Activated naive CD4-positive, alpha-beta T cell treated with anti-CD3 and anti-CD28 coated beads, Interleukin-2, amount 10 ng/mL, durations not matched to agents 7 days and 5 days (primary cell): ENCODE measurements at regions not wholly inside any gene's neighbourhood (a gene's known extent, or its start where the extent isn't known, plus 50 kb on each side); places are given as distances from the start of the nearest gene placed in this dataset.

Source experiments
- CTCF ChIA-PET: fragments of 350-600 bp; sonication (Branson Sonifier 250); formaldehyde crosslinking; loops from one replicate; lab custom pipeline; 2021; ENCODE audit warnings: antibody characterized with exemption; lab: Charles Lee
- DNase-seq: peaks from one replicate; pipeline ENCODE4 v3.0.0-alpha.2; 2020
- H3K27ac Mint-ChIP-seq: one replicate; pipeline ENCODE4 v1.8.0; 2021; ENCODE audit warnings: mild to moderate bottlenecking, moderate library complexity, mixed read lengths
- H3K27me3 Mint-ChIP-seq: one replicate; pipeline ENCODE4 v1.8.0; 2021; ENCODE audit warnings: mild to moderate bottlenecking, mixed read lengths
- H3K36me3 Mint-ChIP-seq: one replicate; pipeline ENCODE4 v1.8.0; 2021; ENCODE audit warnings: mixed read lengths
- H3K4me1 Mint-ChIP-seq: one replicate; pipeline ENCODE4 v1.8.0; 2021; ENCODE audit warnings: mixed read lengths
- H3K4me3 Mint-ChIP-seq: one replicate; pipeline ENCODE4 v1.8.0; 2021; ENCODE audit warnings: mild to moderate bottlenecking, moderate library complexity, mixed read lengths
- H3K9me3 Mint-ChIP-seq: one replicate; pipeline ENCODE4 v1.8.0; 2021; ENCODE audit warnings: mixed read lengths

DNA sequence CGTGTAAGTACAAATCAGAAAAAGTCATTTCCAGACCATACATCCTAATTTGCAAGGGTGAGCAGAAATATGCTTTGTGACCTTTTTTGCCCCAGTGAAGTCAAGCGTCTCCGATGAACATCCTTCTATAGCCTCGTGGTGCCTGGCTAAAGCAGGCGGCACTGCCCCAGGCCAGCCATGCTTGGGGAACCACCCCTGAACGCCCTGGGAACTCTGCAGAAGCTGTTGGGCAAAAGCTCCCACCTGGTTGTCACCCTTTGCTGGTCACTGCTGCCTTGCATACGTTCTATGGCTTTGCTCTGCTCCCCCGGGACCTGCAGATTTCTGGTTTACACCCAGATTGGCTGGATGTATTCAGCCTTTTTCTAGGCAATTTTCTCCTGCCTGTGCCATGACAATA, 256.4 kb downstream of the SS18 start:
- CTCF ChIA-PET = no interaction called here
- Mint-ChIP-seq H3K9me3 (no peaks in the 10 kb centered on the region), H3K4me3 (no peak overlapping the region), H3K4me1 (no peaks in the 10 kb centered on the region), H3K36me3 (no peaks in the 10 kb centered on the region), H3K27me3 (peaks cover 1% of the 10 kb centered on the region), H3K27ac (no peak overlapping the region)
- DNase-seq = no peak

DNA sequence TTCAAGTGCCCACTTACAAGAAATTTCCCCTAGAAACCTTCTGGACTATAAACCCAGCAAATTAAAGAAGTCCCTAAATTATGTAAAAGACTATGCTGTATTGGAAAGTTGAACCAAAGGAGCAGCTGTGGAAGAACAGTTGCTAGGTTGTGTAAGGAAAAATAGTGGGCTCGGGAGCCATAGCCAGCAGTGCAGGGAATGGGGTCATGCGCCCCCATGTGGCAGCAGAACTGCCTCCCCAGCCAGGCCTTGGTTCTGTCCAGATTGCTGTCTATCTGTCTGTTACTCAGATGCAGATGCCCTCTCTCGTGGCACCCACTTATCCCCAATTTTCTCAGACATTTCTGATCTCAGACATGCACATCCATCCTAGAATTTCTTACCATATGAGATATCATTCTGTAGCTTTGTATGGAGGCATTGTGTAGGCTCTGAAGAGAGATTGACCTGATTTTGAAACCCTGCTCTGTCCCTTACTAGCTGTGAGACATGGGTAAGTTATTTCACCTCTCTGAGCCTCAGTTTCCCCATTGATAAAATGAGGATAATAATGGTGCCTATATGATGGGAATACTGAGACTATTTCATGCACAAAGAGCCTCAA, 258.3 kb downstream of the SS18 start:
- CTCF ChIA-PET = interaction anchor here (0.7 to 1.2 kb wide), 2 partner anchors 8 to 18 kb away, joined by 3 read pairs; no protein-coding TSS in a partner anchor
- Mint-ChIP-seq H3K4me3 (no peak overlapping the region), H3K4me1 (no peaks in the 10 kb centered on the region), H3K27me3 (no peaks in the 10 kb centered on the region), H3K27ac (no peak overlapping the region), H3K9me3 (no peaks in the 10 kb centered on the region), H3K36me3 (no peaks in the 10 kb centered on the region)
- DNase-seq = peak; percentile 24

DNA sequence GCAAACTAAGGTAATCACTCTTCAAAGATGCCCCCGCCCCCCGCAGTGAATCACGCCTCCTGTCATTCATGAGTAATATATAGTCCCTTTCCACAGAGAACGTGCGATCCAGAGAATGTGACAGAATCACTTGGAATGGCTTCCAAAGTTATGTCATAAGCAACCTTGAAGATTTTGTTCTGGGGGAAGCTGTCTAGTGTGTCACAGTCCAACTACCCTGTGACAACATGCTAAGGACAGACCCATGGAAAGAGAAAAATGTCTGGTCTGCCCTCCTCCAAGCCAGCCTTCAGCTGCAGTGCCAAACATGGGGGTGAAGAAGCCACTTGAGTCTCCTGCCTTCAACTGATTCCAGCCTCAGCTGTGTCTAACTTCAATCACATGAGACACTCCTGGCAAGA, 259.1 kb downstream of the SS18 start:
- Mint-ChIP-seq H3K9me3 (no peaks in the 10 kb centered on the region), H3K4me1 (no peaks in the 10 kb centered on the region), H3K27me3 (no peaks in the 10 kb centered on the region), H3K27ac (no peak overlapping the region), H3K4me3 (no peak overlapping the region), H3K36me3 (no peaks in the 10 kb centered on the region)
- DNase-seq = no peak
- CTCF ChIA-PET = interaction anchor here (1.2 kb wide), 1 partner anchor 9 kb away, joined by 3 read pairs; no protein-coding TSS in a partner anchor

DNA sequence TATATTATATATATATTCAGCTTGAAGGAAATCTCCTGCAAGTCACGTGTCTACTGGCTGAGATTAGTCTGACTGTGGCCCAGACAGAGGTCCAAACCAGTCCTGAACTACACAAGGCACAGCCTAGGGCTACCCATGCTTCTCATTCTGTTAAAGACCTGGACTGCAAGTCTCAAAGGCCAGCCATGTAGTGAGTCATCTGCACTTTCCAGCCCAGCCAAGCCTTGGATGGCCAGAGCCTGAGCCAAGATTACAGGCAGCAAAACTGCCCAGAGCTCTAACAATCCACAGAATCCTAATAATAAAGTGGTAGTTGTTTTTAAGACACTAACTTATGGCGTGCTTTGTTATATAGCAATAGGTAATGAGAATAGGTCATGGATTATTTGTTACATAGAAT, 259.6 kb downstream of the SS18 start:
- no peaks in the 10 kb centered on the region for H3K9me3 Mint-ChIP-seq
- DNase-seq = no peak
- CTCF ChIA-PET = interaction anchor here (1.2 kb wide), 1 partner anchor 9 kb away, joined by 3 read pairs; no protein-coding TSS in a partner anchor
- H3K27me3 Mint-ChIP-seq = no peaks in the 10 kb centered on the region
- no peaks in the 10 kb centered on the region for H3K36me3 Mint-ChIP-seq
- no peaks in the 10 kb centered on the region for H3K4me1 Mint-ChIP-seq
- H3K27ac Mint-ChIP-seq = no peak overlapping the region
- H3K4me3 Mint-ChIP-seq = no peak overlapping the region

DNA sequence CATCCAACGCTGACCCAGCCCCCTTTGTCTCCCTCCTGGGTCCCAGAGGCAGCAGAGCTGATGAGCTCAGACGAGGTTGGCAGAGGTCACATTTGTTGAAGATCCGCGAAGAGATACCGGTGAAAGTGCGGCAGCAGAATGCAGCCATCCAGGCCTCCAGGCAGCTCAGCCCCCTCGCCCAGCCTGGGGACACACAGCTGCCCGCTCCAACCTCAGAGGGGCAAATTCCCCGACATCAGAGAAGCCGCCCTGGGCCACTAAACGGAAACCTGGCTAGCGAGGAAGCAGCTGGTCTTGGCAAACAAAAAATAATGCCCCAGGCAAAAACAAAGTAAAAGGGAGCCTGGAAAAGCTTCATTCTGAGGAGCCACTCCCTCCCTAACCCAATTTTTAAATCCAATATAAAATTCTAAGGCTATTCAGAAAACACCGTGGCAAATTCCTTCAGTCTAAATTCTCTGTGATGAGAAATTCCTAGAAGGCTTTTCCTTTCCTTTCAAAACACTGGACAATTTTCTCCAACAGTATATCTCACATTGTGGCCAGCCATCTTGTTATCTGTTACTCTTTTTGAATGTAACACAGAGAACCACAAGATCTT, 262.4 kb downstream of the SS18 start:
- Mint-ChIP-seq H3K27ac (no peak overlapping the region), H3K36me3 (no peaks in the 10 kb centered on the region), H3K4me3 (no peak overlapping the region), H3K9me3 (no peaks in the 10 kb centered on the region), H3K27me3 (no peaks in the 10 kb centered on the region), H3K4me1 (no peaks in the 10 kb centered on the region)
- no peak for DNase-seq
- CTCF ChIA-PET = no interaction called here

DNA sequence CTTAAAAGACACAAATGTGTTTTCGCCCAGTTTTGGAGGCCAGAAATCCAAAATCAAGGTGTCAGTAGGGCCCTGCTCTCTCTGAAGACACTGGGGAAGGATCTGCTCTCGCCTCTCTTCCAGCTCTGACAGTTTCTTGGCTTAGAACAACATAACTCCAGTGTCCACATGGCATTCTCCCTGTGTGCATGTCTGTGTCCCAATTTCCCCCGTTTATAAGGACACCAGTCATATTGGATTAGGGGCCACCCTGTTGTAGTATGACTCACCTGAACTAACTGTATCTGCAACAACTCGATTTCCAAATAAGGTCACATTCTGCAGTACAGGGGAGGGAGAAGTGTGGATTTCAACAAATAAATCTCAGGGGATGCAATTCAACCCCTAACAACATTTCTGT, 263.2 kb downstream of the SS18 start:
- CTCF ChIA-PET = no interaction called here
- no peaks in the 10 kb centered on the region for H3K36me3 Mint-ChIP-seq
- H3K9me3 Mint-ChIP-seq = no peaks in the 10 kb centered on the region
- H3K27me3 Mint-ChIP-seq = no peaks in the 10 kb centered on the region
- no peak for DNase-seq
- no peak overlapping the region for H3K27ac Mint-ChIP-seq
- no peaks in the 10 kb centered on the region for H3K4me1 Mint-ChIP-seq
- no peak overlapping the region for H3K4me3 Mint-ChIP-seq

DNA sequence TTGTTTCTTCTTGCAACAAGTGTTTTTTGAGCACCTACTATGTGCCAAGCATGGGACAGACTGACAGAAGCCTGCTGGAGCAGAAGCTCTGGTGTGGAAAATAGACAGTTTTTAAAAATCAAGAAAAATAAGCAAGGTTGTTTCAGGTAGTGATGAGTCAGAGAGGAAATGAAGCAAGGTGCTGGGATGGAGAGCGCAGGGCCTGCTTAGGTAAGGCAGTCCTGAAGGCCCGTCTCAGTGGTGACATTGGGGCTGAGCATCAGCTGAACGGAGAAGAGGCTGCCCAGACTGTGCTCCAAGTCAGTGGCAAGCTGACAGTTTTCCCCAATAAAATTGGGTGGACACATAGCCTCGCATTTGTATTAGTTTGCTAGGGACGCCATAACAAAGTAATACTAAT, 263.6 kb downstream of the SS18 start:
- Mint-ChIP-seq H3K36me3 (no peaks in the 10 kb centered on the region), H3K9me3 (no peaks in the 10 kb centered on the region), H3K27ac (no peak overlapping the region), H3K27me3 (no peaks in the 10 kb centered on the region), H3K4me3 (no peak overlapping the region), H3K4me1 (no peaks in the 10 kb centered on the region)
- CTCF ChIA-PET = no interaction called here
- DNase-seq = no peak

DNA sequence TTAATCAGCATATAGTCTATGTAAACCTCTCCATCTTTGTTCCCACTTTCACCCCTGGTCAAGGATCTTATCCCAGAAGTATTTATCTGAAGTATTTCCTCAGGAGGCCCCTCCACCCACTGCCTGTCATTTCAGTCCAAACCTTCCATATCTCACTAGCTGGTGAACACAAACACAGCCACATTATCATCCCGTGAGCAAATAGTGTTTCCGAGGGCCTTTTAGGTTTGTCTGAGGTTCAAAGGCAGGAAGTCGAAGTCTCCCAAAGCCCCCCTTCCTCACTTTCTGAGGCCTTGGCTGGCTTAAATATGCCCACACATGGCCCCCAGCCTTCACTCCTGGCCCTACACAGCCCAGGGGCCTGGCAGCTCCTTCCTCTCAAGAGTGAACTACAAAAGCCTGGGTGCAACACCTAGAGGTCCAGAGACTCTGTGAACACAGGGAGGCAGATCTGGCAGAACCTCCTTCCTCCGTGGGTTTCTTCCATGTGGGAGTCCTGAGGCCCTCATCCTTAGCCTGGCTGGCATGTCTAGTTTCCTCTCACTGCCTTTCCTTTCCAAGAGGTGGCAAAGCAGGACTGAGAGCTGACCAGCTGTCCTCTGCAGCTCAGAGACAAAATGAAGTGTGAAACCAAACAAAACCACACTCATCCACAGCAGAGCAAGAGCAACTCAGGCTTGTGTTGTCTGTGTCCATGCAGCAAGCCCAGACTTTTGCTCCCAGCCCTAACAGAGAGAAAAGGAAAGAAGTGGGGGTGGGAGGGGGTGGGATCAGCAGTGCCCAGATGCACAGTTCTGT, 264.2 kb downstream of the SS18 start:
- Mint-ChIP-seq H3K9me3 (no peaks in the 10 kb centered on the region), H3K27ac (no peak overlapping the region), H3K4me1 (no peaks in the 10 kb centered on the region), H3K27me3 (peaks cover 2% of the 10 kb centered on the region), H3K4me3 (no peak overlapping the region), H3K36me3 (no peaks in the 10 kb centered on the region)
- CTCF ChIA-PET = no interaction called here
- DNase-seq = no peak

DNA sequence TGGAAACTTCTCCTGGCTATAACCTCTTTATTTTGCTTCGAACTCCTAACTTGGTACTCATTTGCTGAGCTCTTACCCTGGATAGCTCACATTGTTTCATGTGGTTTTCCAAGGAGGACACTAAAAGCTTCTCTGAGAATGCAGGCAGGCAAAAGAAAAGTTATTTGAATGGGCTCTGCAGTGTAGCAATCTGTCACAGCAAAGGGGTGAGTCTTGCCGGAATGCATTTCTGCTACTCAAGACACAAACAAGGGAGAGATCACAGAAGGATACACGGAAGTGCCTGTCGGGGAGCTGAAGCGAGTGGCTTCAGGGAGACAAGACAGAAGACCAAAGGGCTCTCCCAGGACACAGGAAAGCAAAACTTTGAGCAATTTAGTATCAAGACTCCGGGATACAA, 265.4 kb downstream of the SS18 start:
- Mint-ChIP-seq H3K4me3 (no peak overlapping the region), H3K27me3 (peaks cover 5% of the 10 kb centered on the region), H3K36me3 (no peaks in the 10 kb centered on the region), H3K4me1 (no peaks in the 10 kb centered on the region), H3K9me3 (no peaks in the 10 kb centered on the region), H3K27ac (no peak overlapping the region)
- DNase-seq = no peak
- CTCF ChIA-PET = no interaction called here

DNA sequence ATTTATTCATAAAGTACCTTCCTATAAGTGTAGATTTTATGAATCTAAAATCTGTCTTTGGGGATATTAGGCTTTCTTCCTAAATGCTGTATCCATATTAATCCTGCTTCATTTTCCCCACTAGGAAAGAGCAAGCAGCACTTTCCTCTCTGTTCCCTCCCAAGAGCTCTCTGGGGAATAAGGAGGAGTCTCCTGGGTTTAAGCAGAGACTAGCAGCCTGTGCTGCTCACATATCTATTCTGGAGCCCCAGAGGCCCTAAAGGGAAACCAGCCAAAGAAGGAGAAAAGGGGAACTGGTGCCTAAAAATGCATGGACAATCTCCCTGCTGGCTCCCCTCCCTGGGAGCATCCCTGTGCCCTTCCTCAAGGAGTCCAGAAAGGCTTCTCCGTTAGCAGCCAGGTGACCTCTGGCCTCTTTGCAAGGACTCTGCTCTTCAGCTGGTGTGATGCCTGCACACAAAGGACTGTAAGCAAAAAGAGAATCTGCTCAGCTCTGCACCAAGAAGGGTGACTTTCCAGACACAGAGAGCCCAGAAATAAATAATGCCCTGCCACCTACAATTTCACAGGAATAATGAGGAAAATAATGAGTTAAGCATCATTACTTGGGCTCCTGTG, 270.6 kb downstream of the SS18 start:
- Mint-ChIP-seq H3K27ac (no peak overlapping the region), H3K9me3 (no peaks in the 10 kb centered on the region), H3K4me1 (peaks cover 12% of the 10 kb centered on the region), H3K27me3 (peaks cover 9% of the 10 kb centered on the region), H3K4me3 (no peak overlapping the region), H3K36me3 (no peaks in the 10 kb centered on the region)
- CTCF ChIA-PET = no interaction called here
- no peak for DNase-seq

DNA sequence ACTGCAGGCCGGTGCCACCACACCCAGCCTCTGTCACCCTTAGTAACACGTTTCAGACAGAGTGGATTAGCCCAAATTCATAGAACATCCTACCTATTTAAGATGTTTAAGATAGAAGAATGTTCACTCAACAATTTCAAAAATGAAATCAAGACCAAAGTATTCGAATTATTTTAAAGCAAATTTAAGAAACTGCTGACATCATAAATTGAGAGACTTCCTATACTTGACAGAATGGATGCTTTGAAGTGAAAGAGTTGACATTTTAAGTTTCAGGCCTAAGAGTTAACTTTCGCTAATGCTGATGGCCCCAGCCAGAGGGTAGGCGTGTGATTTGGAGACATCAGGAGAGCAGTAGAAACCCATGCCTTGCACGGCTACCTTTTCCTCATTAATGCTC, 271.9 kb downstream of the SS18 start:
- DNase-seq = no peak
- H3K27ac Mint-ChIP-seq = no peak overlapping the region
- no peaks in the 10 kb centered on the region for H3K36me3 Mint-ChIP-seq
- H3K27me3 Mint-ChIP-seq = peaks cover 9% of the 10 kb centered on the region
- no peak overlapping the region for H3K4me3 Mint-ChIP-seq
- CTCF ChIA-PET = no interaction called here
- H3K4me1 Mint-ChIP-seq = peaks cover 14% of the 10 kb centered on the region
- no peaks in the 10 kb centered on the region for H3K9me3 Mint-ChIP-seq

DNA sequence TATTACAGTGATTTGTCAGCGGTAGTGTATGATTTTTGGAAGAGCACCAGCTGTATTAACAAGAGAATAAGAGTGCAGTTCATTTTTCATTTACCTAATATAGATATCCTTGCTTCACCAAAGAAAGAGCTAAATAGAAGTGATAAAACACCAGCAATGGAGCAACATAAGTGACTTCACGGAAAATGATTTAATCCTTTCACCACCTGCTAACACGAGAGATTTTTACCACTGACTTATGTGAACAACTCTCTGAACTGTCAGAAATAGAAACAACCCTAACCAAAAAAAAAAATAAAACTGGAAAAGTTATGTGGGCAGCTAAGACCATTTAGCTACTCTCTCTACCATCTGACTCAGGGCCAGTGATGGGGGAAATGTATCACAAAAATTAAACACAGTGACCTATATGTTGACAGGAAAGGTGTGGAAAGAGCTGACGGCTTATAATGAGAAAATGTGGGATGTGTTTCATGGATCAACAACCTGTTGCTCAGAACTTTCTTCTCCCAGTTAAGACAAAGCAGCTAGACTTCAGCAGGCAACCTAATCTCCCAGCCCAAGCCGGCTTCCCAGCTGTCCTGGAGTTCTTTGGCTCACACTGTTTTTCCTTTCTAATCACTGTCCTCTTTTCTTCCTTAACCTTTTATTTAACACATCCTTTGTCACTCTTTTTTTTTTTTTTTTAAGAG, 272.7 kb downstream of the SS18 start:
- no peaks in the 10 kb centered on the region for H3K9me3 Mint-ChIP-seq
- H3K4me1 Mint-ChIP-seq = peaks cover 14% of the 10 kb centered on the region
- no peaks in the 10 kb centered on the region for H3K36me3 Mint-ChIP-seq
- H3K27ac Mint-ChIP-seq = no peak overlapping the region
- H3K4me3 Mint-ChIP-seq = no peak overlapping the region
- CTCF ChIA-PET = no interaction called here
- H3K27me3 Mint-ChIP-seq = peaks cover 9% of the 10 kb centered on the region
- DNase-seq = no peak

DNA sequence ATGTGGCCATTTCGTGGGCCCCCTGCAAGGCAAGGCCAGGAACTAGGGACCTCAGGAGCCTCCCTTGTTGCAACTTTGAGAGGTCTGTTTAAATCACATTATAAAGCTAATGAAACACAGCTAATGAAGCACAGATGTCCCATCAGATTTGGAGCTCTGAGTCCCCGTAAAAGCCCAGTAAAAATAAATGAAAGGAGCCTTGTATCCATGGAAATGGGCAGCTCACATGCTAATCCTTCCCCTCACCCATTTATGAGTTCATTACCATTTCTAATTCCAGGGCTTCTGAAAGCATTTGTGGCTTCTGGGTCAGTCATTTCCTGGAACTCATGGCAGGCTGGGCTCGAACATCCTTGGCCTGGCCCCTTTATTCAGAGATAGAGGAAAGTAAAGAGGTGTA, 274.8 kb downstream of the SS18 start:
- Mint-ChIP-seq H3K27ac (no peak overlapping the region), H3K4me3 (no peak overlapping the region), H3K9me3 (no peaks in the 10 kb centered on the region), H3K4me1 (peaks cover 14% of the 10 kb centered on the region), H3K36me3 (no peaks in the 10 kb centered on the region), H3K27me3 (peaks cover 5% of the 10 kb centered on the region)
- CTCF ChIA-PET = no interaction called here
- DNase-seq = no peak

DNA sequence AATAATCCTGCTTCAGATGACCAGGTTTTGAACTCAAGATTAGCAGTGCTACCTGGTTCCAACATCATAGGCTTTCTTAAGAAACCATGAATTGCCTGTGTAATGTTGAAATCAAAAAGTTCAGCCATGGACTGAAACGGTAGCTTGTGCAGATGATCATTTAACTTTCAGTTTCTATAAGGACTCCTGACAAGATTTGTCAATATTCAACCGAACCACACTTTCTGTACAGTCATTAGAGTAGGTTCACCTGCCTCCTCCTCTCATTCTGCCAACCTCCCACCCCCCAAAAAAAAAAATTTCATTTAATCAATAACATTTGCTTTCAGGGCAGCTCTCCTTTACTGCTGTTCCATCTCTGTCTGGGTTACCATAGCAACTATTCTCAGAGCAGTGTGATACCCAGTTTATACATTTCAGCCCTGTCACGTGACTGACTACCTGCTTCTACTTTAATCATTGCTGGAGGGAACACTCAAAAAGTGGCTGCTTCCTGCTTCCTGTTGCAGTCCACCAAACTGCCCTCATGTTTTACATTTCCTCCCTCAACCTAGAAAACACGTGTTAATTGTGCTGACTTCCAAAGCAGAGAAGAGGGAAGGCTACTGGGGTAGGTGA, 275.5 kb downstream of the SS18 start:
- peaks cover 14% of the 10 kb centered on the region for H3K4me1 Mint-ChIP-seq
- no peak overlapping the region for H3K4me3 Mint-ChIP-seq
- H3K36me3 Mint-ChIP-seq = no peaks in the 10 kb centered on the region
- peaks cover 3% of the 10 kb centered on the region for H3K27me3 Mint-ChIP-seq
- H3K9me3 Mint-ChIP-seq = no peaks in the 10 kb centered on the region
- no peak for DNase-seq
- no peak overlapping the region for H3K27ac Mint-ChIP-seq
- CTCF ChIA-PET = interaction anchor here (0.7 kb wide), 1 partner anchor 17 kb away, joined by 3 read pairs; no protein-coding TSS in a partner anchor
